B cell (primary cell): ENCODE measurements at regions not wholly inside any gene's neighbourhood (a gene's known extent, or its start where the extent isn't known, plus 50 kb on each side); places are given as distances from the start of the nearest gene placed in this dataset.

Experiments used
- CTCF ChIP-seq: fragments of 200-600 bp; IDR thresholded peaks from one replicate; pipeline ENCODE4 v1.8.0; 2022; ENCODE audit warnings: antibody characterized with exemption, mild to moderate bottlenecking
- EZH2 ChIP-seq: IDR thresholded peaks from 2 replicates; pipeline ENCODE4 v1.6.1; 2012; ENCODE audit warnings: borderline replicate concordance, low read depth, mild to moderate bottlenecking, moderate library complexity, low read length; ENCODE audit not compliant: insufficient read depth, poor library complexity, severe bottlenecking

- TF ChIP-seq EZH2 (no peak), CTCF (no peak)
Observed at GRCh38 chr18:55953326-55953725, 365.3 kb upstream of the TCF4 start.
